Liver (tissue), 3 donors: ENCODE measurements at regions not wholly inside any gene's neighbourhood (a gene's known extent, or its start where the extent isn't known, plus 50 kb on each side); places are given as distances from the start of the nearest gene placed in this dataset.

Source experiments
- CTCF ChIP-seq: fragments of 150-350 bp; IDR thresholded peaks from 2 replicates; pipeline ENCODE4 v1.5.1; 2017; ENCODE audit warnings: improper control_type of control experiment, low read depth, low read length; ENCODE audit not compliant: missing input control
- JUND ChIP-seq, 2 donors: IDR thresholded peaks; 2 replicates each; pipeline ENCODE4 v1.6.1; 2016; ENCODE audit warnings: antibody characterized with exemption in 2 of 2
- YY1 ChIP-seq: IDR thresholded peaks from 2 replicates; pipeline ENCODE4 v1.6.1; 2016; ENCODE audit warnings: antibody characterized with exemption, mild to moderate bottlenecking
- donor health status: healthy.
- donor health status: healthy.

- TF ChIP-seq JUND (IDR thresholded peaks at IDR 0.05) (no peak), CTCF (no peak), YY1 (no peak)
Observed at GRCh38 chr1:63027176-63027575, 243.2 kb downstream of the ATG4C start.
